HepG2 (cell line): ENCODE measurements at regions not wholly inside any gene's neighbourhood (a gene's known extent, or its start where the extent isn't known, plus 50 kb on each side); places are given as distances from the start of the nearest gene placed in this dataset.

Experiments
- ATAC-seq: fragments of 200-7000 bp; cut with Tn5 transposase; 3 replicates; pipeline ENCODE4 v1.9.1; 2020; ENCODE audit warnings: mild to moderate bottlenecking, moderate library complexity
- BruUV-seq: library from RNA; stranded (reverse); fragments of 400-500 nt; replicated peaks from 2 replicates; lab custom pipeline; 2021; lab: Mats Ljungman, UMichigan
- CTCF ChIA-PET: fragments of 300-600 bp; formaldehyde crosslinking; extraction: SDS; loops from one replicate; lab custom pipeline; 2021; ENCODE audit warnings: low total read pairs, inconsistent platforms, low intra/inter-chr PET ratio; lab: Yijun Ruan, JAX
- POLR2A ChIA-PET: fragments of 350-600 bp; sonication (Branson Sonifier 250); formaldehyde crosslinking; loops from one replicate; lab custom pipeline; 2020; ENCODE audit warnings: antibody characterized with exemption, inconsistent platforms; lab: Yijun Ruan, JAX
- DNase-seq: peaks from one replicate; pipeline ENCODE4 v3.0.0-alpha.2; 2015; ENCODE audit warnings: low spot score
- FAIRE-seq: peaks from 3 replicates; lab custom pipeline; 2011; peaks lifted over from hg19 to GRCh38; lab: Jason Lieb, UNC
- H2AFZ ChIP-seq: one replicate; pipeline ENCODE4 v1.6.1; 2011; ENCODE audit warnings: low read length, inconsistent platforms
- H3K27ac ChIP-seq: fragments of 300-600 bp; 3 replicates; pipeline ENCODE4 v1.8.0; 2011; ENCODE audit warnings: mixed run types, mild to moderate bottlenecking, mixed read lengths, low read length, inconsistent platforms; ENCODE audit not compliant: insufficient read depth; ENCODE audit errors: extremely low read length
- H3K27me3 ChIP-seq, 2 experiments: fragments of 200-600 bp in 1 of 2; 2 replicates in 1 of 2; 3 replicates in 1 of 2; pipeline versions ENCODE4 v1.6.0 to v1.8.0; 2011; ENCODE audit warnings: low read length in 2 of 2, mild to moderate bottlenecking in 2 of 2, moderate library complexity in 2 of 2, inconsistent platforms in 1 of 2; ENCODE audit not compliant: insufficient read depth in 2 of 2, control insufficient read depth in 1 of 2
- H3K36me3 ChIP-seq, 2 experiments: fragments of 200-600 bp in 1 of 2; replicated peaks in 1 of 2; 2 replicates in 1 of 2; 3 replicates in 1 of 2; pipeline versions ENCODE4 v1.5.1 to v1.8.0; 2011; ENCODE audit warnings: low read length in 2 of 2, inconsistent platforms in 1 of 2; ENCODE audit not compliant: insufficient read depth in 2 of 2, control insufficient read depth in 1 of 2
- H3K4me1 ChIP-seq: 2 replicates; pipeline ENCODE4 v1.5.1; 2012; ENCODE audit warnings: low read length, inconsistent platforms; ENCODE audit not compliant: insufficient read depth
- H3K4me2 ChIP-seq: 2 replicates; pipeline ENCODE4 v1.6.0; 2011; ENCODE audit warnings: low read depth, low read length, inconsistent platforms
- H3K4me3 ChIP-seq, 3 experiments: fragments of 200-600 bp in 1 of 3; sonication (generic), shearing (Covaris generic) in 1 of 3; replicated peaks in 1 of 3; 2 replicates each; pipeline ENCODE4 v1.5.1; 2011 to 2016; ENCODE audit warnings: low read length in 3 of 3, inconsistent platforms in 2 of 3, low read depth in 2 of 3, mild to moderate bottlenecking in 2 of 3, control low read depth in 1 of 3, mixed read lengths in 1 of 3; ENCODE audit not compliant: insufficient read depth in 1 of 3
- H3K79me2 ChIP-seq: one replicate; pipeline ENCODE4 v1.6.1; 2011; ENCODE audit warnings: low read length, inconsistent platforms; ENCODE audit not compliant: insufficient read depth
- H3K9ac ChIP-seq: 2 replicates; pipeline ENCODE4 v1.6.0; 2011; ENCODE audit warnings: mild to moderate bottlenecking, low read depth, low read length, inconsistent platforms; ENCODE audit not compliant: insufficient read depth
- H3K9me3 ChIP-seq: 2 replicates; pipeline ENCODE4 v1.5.1; 2012; ENCODE audit warnings: mild to moderate bottlenecking, low read length
- H4K20me1 ChIP-seq: 2 replicates; pipeline ENCODE4 v1.6.0; 2011; ENCODE audit warnings: inconsistent platforms, mild to moderate bottlenecking, low read length, moderate library complexity; ENCODE audit not compliant: insufficient read depth
- ARID2 ChIP-seq: sonication (generic); formaldehyde crosslinking; IDR thresholded peaks from 2 replicates; pipeline ENCODE4 v1.8.1; 2022; ENCODE audit warnings: mild to moderate bottlenecking, missing genetic modification reagents, borderline replicate concordance
- GMEB2 ChIP-seq: IDR thresholded peaks from 2 replicates; pipeline ENCODE4 v1.6.1; 2016; ENCODE audit warnings: missing biosample characterization, missing genetic modification reagents, low read depth
- ZNF235 ChIP-seq: sonication (generic); formaldehyde crosslinking; IDR thresholded peaks from 2 replicates; pipeline ENCODE4 v1.8.1; 2023; ENCODE audit warnings: mild to moderate bottlenecking, missing genetic modification reagents, borderline replicate concordance
- ZNF264 ChIP-seq: sonication (generic); formaldehyde crosslinking; IDR thresholded peaks from 2 replicates; pipeline ENCODE4 v1.4.0; 2020; ENCODE audit warnings: missing genetic modification reagents
- ZNF276 ChIP-seq: sonication (generic); formaldehyde crosslinking; IDR thresholded peaks from 2 replicates; pipeline ENCODE4 v1.4.0; 2020; ENCODE audit warnings: mild to moderate bottlenecking, low read depth, missing genetic modification reagents
- ZNF33A ChIP-seq: sonication (generic); formaldehyde crosslinking; IDR thresholded peaks from 2 replicates; pipeline ENCODE4 v1.5.1; 2020; ENCODE audit warnings: missing genetic modification reagents, mild to moderate bottlenecking, moderate library complexity, borderline replicate concordance
- ZNF512B ChIP-seq: sonication (generic); formaldehyde crosslinking; IDR thresholded peaks from 2 replicates; pipeline ENCODE4 v1.5.1; 2020; ENCODE audit warnings: missing genetic modification reagents, mild to moderate bottlenecking, borderline replicate concordance
- WGBS: methylation state at CpG from one replicate; pipeline ENCODE4 v1.1.6; 2017; ENCODE audit warnings: low lambda C conversion rate; 5-methylcytosine and 5-hydroxymethylcytosine counted together
- in situ Hi-C: cut with HindIII; loops from 2 replicates; pipeline ENCODE4 v1.10.0; 2017; ENCODE audit warnings: low pct_unique_long_range_greater_than_20kb; ENCODE audit not compliant: extremely low pct_ligation_motif_present
- intact Hi-C: fragments of 100-400 bp; cut with micrococcal nuclease; formaldehyde crosslinking; loops from one replicate; pipeline ENCODE4 v1.10.0; 2022; ENCODE audit not compliant: unreplicated experiment

DNA sequence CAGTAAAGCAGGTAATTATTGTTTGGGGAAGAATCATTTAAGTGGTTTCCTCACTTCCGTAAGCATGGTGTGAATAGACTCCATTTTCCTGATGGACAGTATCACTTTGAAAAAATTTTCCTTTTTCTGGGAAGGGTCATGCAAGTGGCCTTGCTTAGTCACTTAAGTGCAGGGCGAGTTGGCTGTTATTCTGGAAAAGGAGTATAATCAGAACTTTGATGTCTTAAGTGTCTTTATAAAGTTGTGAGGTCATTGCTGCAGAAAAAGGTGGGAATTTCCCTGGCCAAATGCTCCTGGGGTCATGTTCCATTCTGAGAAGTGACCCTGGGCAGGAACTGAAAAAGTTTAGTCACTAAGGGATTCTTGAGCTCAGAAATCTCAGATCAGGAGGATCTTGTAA lies 146.1 kb upstream of the OTUD4 start:
- 36% methylated on average over 2 of the region's 2 CpGs for WGBS
- Histone ChIP-seq H3K4me2 (no peak overlapping the region), H3K9me3 (no peaks in the 10 kb centered on the region), H3K4me3 (no peak overlapping the region), H3K79me2 (no peaks in the 10 kb centered on the region), H3K4me1 (no peaks in the 10 kb centered on the region), H4K20me1 (no peaks in the 10 kb centered on the region), H3K9ac (no peak overlapping the region), H3K36me3 (no peaks in the 10 kb centered on the region), H2AFZ (no peak overlapping the region), H3K27me3 (no peaks in the 10 kb centered on the region), H3K27ac (no peak overlapping the region)
- FAIRE-seq (no peak), DNase-seq (no peak), ATAC-seq (no peak)
- POLR2A ChIA-PET: no interaction called here
- TF ChIP-seq ZNF264 (CRISPR knock-in tag) (no peak), ZNF512B (CRISPR knock-in tag) (no peak), ZNF33A (CRISPR knock-in tag) (no peak), GMEB2 (CRISPR knock-in tag) (no peak), ARID2 (CRISPR knock-in tag) (no peak), ZNF235 (CRISPR knock-in tag) (no peak), ZNF276 (CRISPR knock-in tag) (no peak)
- intact Hi-C loops (no loop called here), in situ Hi-C loops (no loop called here)
- CTCF ChIA-PET: no interaction called here
- no TSS peak for BruUV-seq
